ACC112 (cell line): ENCODE measurements at regions not wholly inside any gene's neighbourhood (a gene's known extent, or its start where the extent isn't known, plus 50 kb on each side); places are given as distances from the start of the nearest gene placed in this dataset.
"Not testable (repeated sequence)": the region's sequence is repeated elsewhere in the genome, so short reads cannot be mapped to it uniquely, and the experiment has no call there.

ENCODE experiments used
- H2AFZ ChIP-seq: fragments of 200-600 bp; sonication (generic); one replicate; pipeline ENCODE4 v1.6.0; 2017; ENCODE audit warnings: antibody characterized with exemption, low read length; ENCODE audit not compliant: unreplicated experiment
- H3K27ac ChIP-seq: fragments of 200-600 bp; sonication (generic); 2 replicates; pipeline ENCODE4 v1.5.1; 2014; ENCODE audit warnings: low read depth, mild to moderate bottlenecking, antibody characterized with exemption, low read length, moderate library complexity
- H3K27me3 ChIP-seq: fragments of 200-600 bp; sonication (generic); 2 replicates; pipeline ENCODE4 v1.6.1; 2014; ENCODE audit warnings: mild to moderate bottlenecking, antibody characterized with exemption, low read length, moderate library complexity, mixed read lengths; ENCODE audit not compliant: insufficient read depth
- H3K36me3 ChIP-seq: fragments of 200-600 bp; sonication (generic); 2 replicates; pipeline ENCODE4 v1.6.1; 2016; ENCODE audit warnings: mild to moderate bottlenecking, antibody characterized with exemption, low read length, moderate library complexity, mixed read lengths; ENCODE audit not compliant: insufficient read depth
- H3K4me1 ChIP-seq: fragments of 200-600 bp; sonication (generic); one replicate; pipeline ENCODE4 v1.6.1; 2016; ENCODE audit warnings: low read length, mixed read lengths; ENCODE audit not compliant: insufficient read depth, unreplicated experiment, control insufficient read depth
- H3K4me3 ChIP-seq: fragments of 200-600 bp; sonication (generic); 2 replicates; pipeline ENCODE4 v1.5.1; 2014; ENCODE audit warnings: mild to moderate bottlenecking, low read depth, low read length
- H3K79me2 ChIP-seq: fragments of 200-600 bp; sonication (generic); one replicate; pipeline ENCODE4 v1.6.0; 2016; ENCODE audit warnings: low read length; ENCODE audit not compliant: control insufficient read depth, unreplicated experiment, insufficient read depth

DNA sequence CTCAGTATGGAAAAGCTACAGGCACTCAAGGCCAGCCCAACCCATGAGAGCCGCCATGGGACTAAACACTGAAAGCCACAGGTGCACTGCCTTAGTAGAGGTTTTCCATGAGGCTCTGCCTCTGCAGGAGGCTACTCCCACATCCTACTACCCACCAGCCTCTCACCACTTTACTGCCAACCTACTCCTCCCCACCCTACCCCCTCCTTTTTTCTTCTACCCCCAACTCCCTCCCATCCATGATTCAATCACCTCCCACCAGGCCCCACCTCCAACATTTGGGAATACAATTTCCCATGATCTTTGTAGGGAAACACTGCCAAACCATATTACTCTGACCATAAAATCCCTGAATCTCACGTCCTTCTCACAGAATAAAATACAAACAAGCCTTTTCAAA is 101.6 kb upstream of the CTSV start:
- no peaks in the 10 kb centered on the region for H3K79me2 ChIP-seq
- H3K4me3 ChIP-seq: no peak overlapping the region
- H2AFZ ChIP-seq: no peak overlapping the region
- no peak overlapping the region for H3K27ac ChIP-seq
- no peaks in the 10 kb centered on the region for H3K4me1 ChIP-seq
- H3K36me3 ChIP-seq: no peaks in the 10 kb centered on the region
- H3K27me3 ChIP-seq: peaks cover 31% of the 10 kb centered on the region

DNA sequence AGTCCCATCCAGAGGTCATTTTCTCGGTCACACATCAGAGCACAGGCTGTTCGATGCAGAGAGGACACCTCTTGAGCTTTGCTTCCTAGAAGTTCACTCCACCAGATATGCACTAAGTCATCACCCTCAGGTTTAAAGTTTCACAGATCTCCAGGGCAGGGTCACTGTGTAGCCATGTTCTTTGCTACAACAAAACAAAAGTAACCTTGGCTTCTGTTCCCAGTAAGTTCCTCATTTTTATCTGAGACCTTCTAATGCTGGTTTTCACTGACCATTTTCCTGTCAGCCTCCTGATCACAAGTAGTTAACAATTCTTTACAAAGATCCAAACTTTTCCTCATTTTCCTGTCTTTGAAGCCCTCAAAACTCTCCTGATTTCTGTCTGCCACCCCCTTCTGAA is 97.5 kb upstream of the CTSV start:
- Histone ChIP-seq H3K4me3 (no peak overlapping the region), H3K4me1 (no peaks in the 10 kb centered on the region), H3K27me3 (peaks cover 8% of the 10 kb centered on the region), H3K36me3 (no peaks in the 10 kb centered on the region), H3K79me2 (no peaks in the 10 kb centered on the region), H3K27ac (no peak overlapping the region), H2AFZ (no peak overlapping the region)

DNA sequence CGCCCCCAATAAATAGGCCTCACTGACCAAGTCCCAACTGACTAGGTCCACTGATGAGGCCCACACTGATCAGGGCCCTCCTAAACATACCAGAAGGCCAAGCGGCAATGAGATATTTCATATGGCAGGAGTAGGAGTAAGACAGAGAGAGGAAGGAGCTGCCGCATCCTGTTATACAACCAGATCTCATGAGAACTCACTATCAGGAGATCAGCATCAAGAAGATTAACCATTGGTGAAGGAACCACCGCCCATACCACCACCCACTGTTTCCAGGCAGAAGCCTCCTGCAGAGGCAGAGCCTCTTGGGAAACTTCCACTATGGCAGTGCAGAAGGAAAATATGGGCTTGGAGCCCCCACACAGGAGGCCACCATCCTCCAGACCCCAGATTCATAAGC is 95.0 kb upstream of the CTSV start:
- not testable (repeated sequence) for H3K27me3 ChIP-seq, H3K79me2 ChIP-seq, H2AFZ ChIP-seq, H3K27ac ChIP-seq, H3K36me3 ChIP-seq, H3K4me3 ChIP-seq, H3K4me1 ChIP-seq

DNA sequence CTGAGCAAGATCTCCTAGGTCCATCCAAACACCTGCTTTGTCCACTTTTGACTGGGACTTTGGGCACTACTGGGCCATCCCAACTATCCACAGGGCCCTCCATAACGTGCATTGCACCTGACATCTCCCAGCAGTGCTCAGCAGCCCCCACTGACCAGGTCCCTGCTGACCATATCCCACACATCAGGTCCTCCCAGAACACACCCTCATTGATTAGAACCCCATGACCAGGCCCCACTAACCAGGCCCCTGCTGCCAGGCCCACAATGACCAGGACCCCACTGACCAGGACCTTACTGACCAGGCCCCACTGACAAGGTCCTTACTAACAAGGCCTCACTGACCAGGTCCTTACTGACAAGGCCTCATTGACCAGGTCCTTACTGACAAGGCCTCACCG is 93.9 kb upstream of the CTSV start:
- no peaks in the 10 kb centered on the region for H3K36me3 ChIP-seq

DNA sequence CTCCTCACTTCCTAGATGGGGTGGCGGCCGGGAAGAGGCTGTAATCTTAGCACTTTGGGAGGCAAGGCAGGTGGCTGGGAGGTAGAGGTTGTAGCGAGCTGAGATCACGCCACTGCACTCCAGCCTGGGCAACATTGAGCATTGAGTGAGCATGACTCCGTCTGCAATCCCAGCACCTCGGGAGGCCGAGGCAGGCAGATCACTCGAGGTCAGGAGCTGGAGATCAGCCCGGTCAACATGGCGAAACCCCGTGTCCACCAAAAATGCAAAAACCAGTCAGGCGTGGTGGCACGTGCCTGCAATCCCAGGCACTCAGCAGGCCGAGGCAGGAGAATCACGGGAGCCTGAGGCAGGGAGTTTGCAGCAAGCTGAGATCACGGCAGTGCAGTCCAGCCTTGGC is 91.9 kb upstream of the CTSV start:
- not testable (repeated sequence) for H3K4me3 ChIP-seq

More for the DNA sequence above, 93.9 kb upstream of the CTSV start:
- no peaks in the 10 kb centered on the region for H3K4me1 ChIP-seq
- no peaks in the 10 kb centered on the region for H3K79me2 ChIP-seq
- H3K27me3 ChIP-seq: no peaks in the 10 kb centered on the region
- H3K27ac ChIP-seq: no peak overlapping the region
- H3K4me3 ChIP-seq: no peak overlapping the region
- no peak overlapping the region for H2AFZ ChIP-seq

DNA sequence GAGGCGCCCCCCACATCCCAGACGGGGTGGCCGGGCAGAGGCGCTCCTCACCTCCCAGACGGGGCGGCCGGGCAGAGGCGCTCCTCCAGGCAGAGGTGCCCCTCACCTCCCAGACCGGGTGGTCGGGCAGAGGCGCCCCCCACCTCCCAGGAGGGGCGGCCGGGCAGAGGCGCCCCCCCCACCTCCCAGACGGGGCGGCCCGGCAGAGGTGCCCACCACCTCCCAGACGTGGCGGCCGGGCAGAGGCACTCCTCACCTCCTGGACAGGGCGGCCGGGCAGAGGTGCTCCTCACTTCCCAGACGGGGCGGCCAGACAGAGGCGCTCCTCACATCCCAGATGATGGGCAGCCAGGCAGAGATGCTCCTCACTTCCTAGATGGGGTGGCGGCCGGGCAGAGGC is 91.4 kb upstream of the CTSV start:
- H3K4me1 ChIP-seq, H3K4me3 ChIP-seq, H3K36me3 ChIP-seq, H3K79me2 ChIP-seq, H2AFZ ChIP-seq, H3K27me3 ChIP-seq, H3K27ac ChIP-seq: not testable (repeated sequence)

More for the DNA sequence above, 91.9 kb upstream of the CTSV start:
- H3K79me2 ChIP-seq, H3K36me3 ChIP-seq, H3K4me1 ChIP-seq, H3K27me3 ChIP-seq, H2AFZ ChIP-seq, H3K27ac ChIP-seq: not testable (repeated sequence)

DNA sequence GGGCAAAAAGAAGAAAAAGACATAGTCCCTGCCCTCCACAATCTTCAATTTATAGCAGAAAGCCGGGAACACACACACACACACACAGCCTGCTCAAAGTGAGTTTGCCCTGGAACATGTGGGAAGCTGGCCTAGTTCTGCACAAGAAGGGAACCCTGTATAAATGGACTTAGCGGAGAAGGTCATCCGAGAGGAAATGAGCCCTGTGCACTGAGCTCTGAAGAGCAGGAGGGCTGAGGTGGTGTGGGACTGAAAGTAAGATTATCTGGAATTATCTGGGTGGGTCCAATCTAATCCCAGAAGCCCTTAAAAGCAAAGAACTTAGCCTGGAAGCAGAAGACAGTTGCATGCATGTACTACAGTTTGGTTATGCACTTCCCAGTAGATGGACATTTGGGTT is 90.0 kb upstream of the CTSV start:
- Histone ChIP-seq H3K4me3 (no peak overlapping the region), H3K4me1 (no peaks in the 10 kb centered on the region), H3K27ac (no peak overlapping the region), H3K79me2 (no peaks in the 10 kb centered on the region), H3K27me3 (0 out of 2 replicates have a peak, but pooled peaks cover 5% of the 10 kb centered on the region), H3K36me3 (no peaks in the 10 kb centered on the region), H2AFZ (no peak overlapping the region)

DNA sequence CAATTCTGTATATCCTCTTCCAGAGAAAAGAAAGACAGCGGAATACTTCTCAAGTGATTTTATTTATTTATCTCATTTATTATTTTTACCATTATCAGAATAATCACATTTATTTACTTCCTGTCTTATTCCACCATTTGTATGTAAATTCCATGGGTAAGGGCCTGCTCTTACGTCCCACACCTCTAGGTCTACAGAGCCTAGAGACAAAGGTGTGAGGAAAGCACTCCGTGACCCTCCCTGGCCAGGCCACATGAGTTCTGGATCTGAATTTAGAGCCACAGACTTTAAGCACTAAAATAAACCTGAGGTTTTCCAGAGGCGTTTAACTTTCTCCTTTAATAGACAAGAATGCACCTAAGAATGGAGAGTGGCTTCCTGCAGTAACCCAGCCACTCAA is 85.3 kb upstream of the CTSV start:
- H3K4me1 ChIP-seq: no peaks in the 10 kb centered on the region
- H3K27me3 ChIP-seq: 0 out of 2 replicates have a peak, but pooled peaks cover 6% of the 10 kb centered on the region
- H3K27ac ChIP-seq: no peak overlapping the region
- H2AFZ ChIP-seq: no peak overlapping the region
- H3K4me3 ChIP-seq: no peak overlapping the region
- H3K79me2 ChIP-seq: no peaks in the 10 kb centered on the region
- H3K36me3 ChIP-seq: no peaks in the 10 kb centered on the region

DNA sequence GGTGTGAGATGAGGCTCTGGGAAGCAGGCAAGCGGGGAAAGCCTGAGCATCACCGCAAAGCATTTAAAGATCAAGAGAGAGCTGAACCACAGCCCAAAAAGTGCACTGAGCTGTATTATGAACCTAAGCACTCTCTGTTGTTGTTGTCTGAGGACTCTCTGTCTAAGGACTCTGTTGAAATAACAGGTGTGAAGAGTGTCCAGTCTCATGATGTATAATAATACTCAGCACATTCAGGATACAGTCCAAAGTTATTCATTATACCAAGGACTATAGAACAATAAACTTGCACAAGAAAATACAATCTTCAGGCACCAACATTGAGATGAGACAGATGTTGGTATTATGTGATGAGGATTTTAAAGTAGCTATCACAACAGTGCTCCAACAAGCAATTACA is 71.8 kb upstream of the CTSV start:
- Histone ChIP-seq H2AFZ (no peak overlapping the region), H3K27ac (no peak overlapping the region), H3K36me3 (no peaks in the 10 kb centered on the region), H3K4me1 (no peaks in the 10 kb centered on the region), H3K79me2 (no peaks in the 10 kb centered on the region), H3K4me3 (no peak overlapping the region), H3K27me3 (no peaks in the 10 kb centered on the region)

DNA sequence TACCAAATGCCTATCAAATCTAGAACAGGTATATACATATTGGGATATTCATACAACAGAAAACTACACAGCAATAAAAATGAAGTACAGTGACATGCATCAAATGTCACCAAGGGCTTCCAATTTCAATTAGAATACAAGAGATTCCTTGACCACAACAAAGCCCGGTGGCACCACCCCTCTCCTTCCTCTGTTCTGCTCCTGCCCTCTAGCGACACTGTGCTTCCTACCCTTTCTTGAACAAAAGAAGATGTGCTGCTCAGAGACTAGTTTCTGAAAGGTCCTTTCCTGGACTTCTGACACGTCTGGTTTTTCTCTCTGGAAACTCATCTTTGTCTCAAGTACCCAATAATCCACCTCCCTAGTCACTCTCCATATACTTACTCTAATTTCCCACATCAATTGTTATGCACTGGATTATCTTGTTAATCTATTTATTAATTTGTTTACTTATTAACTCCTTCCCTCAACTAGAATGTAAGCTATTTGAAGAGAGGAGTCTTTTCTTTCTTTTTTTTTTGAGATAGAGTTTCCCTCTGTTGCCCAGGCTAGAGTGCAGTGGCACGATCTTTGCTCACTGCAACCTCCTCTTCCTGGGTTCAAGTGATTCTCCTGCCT is 70.4 kb upstream of the CTSV start:
- H3K27ac ChIP-seq: no peak overlapping the region
- H3K27me3 ChIP-seq: no peaks in the 10 kb centered on the region
- H3K36me3 ChIP-seq: no peaks in the 10 kb centered on the region
- no peaks in the 10 kb centered on the region for H3K79me2 ChIP-seq
- H2AFZ ChIP-seq: no peak overlapping the region
- H3K4me1 ChIP-seq: no peaks in the 10 kb centered on the region
- H3K4me3 ChIP-seq: no peak overlapping the region

DNA sequence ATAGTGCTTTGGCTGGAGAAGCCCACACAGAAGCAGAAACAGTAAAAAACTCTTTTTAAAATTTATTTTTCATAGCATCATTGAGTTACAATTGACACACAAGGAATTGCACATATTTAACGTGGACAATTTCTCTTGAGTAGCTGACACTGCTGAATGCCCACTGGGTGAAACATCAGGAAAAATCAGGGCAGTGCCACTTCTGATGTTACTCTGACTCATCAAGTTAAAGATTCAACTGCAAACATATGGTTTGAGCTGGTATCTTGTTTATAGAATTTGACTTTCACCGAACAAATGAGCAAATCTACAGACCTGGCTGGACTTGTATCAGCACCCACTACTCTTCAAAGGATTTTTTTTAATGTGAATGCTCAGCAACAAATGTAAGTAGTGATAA is 66.3 kb upstream of the CTSV start:
- not testable (repeated sequence) for H3K79me2 ChIP-seq, H3K4me3 ChIP-seq, H2AFZ ChIP-seq, H3K36me3 ChIP-seq, H3K4me1 ChIP-seq, H3K27ac ChIP-seq, H3K27me3 ChIP-seq
